Stimulated activated CD8-positive, alpha-beta memory T cell treated with anti-CD3 and anti-CD28 coated beads, Interleukin-7, amount 100 ng/mL, for 48 hours (primary cell): ENCODE measurements at regions not wholly inside any gene's neighbourhood (a gene's known extent, or its start where the extent isn't known, plus 50 kb on each side); places are given as distances from the start of the nearest gene placed in this dataset.

Source experiments
- DNase-seq, 2 donors: peaks; one replicate each; pipeline ENCODE4 v3.0.0-alpha.2; 2020; ENCODE audit warnings: low read depth in 1 of 2; ENCODE audit errors: extremely low read depth in 1 of 2

- no peak for DNase-seq
Measured at GRCh38 chr5:56692359-56693219, 122.8 kb upstream of the MAP3K1 start.

GRCh38 chr5:56688402-56688801 is 126.9 kb upstream of the MAP3K1 start:
- no peak for DNase-seq

- no peak for DNase-seq
Measured at GRCh38 chr5:56686337-56687195, 128.8 kb upstream of the MAP3K1 start.

GRCh38 chr5:56685503-56686217 is 129.7 kb upstream of the MAP3K1 start:
- no peak for DNase-seq

- no peak for DNase-seq
Measured at GRCh38 chr5:56684159-56684558, 131.2 kb upstream of the MAP3K1 start.

- DNase-seq = no peak
Measured at GRCh38 chr5:56683733-56684132, 131.6 kb upstream of the MAP3K1 start.

DNA sequence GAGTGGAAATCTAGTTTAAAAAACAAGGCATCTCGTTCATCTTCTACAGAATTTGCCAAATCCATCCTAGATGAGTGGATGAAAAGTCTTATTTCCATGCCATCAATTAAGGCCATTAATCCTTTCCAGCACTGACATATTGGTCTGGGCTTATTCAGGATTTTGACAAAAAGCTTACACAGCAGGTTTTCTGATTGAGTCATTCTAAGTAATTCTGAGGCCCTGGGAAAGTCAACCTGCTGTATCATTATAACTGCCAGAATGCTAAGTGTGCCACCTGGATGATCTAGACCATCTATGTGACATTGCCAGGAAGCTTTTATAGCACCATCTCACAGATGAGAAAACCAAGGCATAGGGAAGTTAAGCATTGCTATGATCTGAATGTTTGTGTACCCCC is 132.1 kb upstream of the MAP3K1 start:
- DNase-seq = no peak

DNA sequence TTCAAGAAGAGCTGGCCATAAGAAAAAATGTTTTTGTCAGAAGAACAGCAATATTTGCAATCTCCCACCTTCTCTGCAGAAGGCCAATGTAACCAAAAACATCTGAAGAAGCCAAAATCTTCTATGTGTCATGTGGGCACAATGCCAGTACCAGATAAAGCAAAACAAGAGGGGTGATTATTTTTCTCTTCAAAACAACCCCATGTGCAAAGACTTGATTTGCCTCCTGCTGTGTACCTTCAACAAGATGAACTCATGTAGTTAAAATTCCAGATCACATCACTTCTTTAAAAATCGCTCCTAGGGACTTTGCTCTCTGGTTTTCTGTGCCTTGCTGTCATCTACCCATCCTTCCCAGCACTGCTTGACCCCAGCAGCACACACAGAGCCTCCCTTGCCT is 134.0 kb upstream of the MAP3K1 start:
- DNase-seq = no peak

GRCh38 chr5:56680731-56681130 is 134.6 kb upstream of the MAP3K1 start:
- DNase-seq = no peak

DNA sequence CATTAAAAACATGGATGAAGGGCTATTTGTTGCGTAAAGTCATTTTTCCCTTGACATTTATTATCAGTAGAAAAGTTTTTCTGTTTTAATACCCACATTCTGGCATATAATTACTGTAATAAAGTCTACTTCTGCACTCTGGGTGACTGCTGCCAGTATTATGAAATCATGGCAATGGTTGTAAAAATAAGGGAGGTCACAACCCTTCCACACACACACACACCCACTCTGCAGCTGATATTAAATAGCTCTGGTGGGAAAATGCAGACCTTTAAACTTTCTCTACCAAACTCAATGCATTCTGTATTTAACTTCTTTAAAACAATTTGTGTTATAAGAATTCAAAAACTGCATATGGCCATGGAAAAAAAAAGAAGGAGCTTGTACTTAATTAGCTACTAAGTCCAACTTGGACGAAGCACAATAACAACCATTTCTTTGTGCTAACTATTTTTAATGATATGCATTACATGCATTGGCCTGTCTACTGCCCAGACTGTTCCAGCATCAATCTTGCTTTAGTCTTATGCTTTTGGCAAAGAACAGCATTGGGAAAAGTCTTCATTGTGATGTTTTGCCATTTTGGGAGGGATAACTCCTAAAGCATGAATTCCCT is 137.6 kb upstream of the MAP3K1 start:
- DNase-seq = no peak

DNA sequence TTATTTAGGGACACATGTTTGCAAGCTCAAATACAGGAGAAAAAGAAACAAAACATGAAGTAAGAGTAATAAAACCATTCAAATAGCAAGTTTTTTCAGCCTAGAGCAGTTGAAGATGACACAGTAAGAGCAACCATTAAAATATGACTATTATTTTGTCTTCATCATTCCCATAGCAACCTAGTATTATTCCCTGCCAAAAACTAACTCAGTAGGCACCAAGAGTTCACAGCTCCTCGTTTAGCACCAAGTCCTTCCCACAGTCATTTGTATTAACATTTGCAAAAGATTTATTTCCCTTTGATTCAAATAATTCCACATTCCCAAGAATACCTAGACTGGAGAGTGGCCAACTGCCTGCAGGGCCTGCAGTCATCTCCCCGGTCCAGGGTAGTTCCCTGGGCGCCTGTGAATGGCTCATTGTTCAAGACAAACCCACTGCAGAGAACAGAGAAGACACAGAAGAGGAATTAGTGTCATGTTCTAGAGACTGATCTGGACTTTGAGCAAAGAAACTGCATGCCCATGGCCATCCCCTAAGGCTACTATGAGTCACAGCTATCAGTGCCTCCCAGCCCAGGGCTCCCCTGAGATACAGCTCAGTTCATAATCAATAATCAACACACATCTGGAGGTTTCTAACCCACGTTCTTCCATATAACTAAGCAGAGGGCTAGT is 139.1 kb upstream of the MAP3K1 start:
- no peak for DNase-seq

DNA sequence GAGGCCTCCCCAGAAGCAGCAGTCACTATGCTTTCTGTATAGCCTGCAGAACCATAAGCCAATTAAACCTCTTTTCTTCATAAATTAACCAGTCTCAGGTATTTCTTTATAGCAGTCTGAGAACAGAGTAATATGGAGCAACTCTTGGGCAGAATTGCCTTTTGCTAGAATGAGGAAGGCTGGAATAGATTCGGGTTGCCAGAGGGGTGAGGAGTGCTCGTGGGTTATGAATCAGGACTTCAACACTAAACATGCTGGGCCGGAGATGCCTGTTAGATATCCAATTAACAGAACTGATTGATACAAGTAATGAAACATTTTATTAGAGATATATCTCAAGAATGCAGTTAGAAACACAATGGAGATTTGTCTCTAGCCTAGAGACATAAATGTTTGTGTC is 140.9 kb upstream of the MAP3K1 start:
- no peak for DNase-seq

GRCh38 chr5:56673171-56673570 is 142.2 kb upstream of the MAP3K1 start:
- DNase-seq = no peak

DNA sequence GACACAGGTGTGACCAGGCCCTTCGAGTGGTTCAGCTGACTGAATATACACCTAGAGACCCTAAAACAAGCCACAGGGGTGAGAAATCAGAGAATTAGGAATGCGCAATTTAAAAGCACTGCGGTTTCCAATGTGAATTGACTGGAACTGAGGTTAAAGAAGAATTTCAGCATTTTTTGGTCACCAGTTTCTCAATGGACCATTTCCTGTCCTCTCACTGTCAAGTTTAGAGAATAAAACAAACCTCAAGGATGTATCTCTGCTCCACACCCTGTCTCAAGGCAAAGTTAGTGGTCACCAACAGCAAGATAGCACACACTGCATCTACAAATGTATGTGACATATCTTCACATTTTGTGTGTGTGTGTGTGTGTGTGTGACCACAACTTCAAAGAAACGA is 143.8 kb upstream of the MAP3K1 start:
- no peak for DNase-seq

DNA sequence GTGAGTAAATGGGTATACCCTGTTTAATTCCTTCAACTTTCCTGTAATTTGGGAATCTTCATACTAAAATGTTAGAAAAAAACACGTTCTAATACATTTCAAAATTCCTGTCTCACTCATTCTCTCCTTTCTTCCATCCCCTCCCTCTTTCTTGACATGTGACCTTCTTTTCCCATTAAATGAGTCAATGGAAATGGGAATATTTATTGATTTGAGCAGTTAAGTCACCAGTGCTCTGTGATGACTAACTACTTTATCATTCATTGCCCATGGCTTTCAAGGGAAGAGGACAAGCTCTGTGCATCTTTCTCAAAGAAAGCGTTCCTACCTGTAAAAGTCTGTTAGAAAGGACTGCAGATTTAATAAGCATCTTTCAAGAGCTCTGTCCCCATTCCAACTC is 144.4 kb upstream of the MAP3K1 start:
- no peak for DNase-seq

- peak; percentile 14 to 40 for DNase-seq
Measured at GRCh38 chr5:56669534-56670483, 145.5 kb upstream of the MAP3K1 start.

DNA sequence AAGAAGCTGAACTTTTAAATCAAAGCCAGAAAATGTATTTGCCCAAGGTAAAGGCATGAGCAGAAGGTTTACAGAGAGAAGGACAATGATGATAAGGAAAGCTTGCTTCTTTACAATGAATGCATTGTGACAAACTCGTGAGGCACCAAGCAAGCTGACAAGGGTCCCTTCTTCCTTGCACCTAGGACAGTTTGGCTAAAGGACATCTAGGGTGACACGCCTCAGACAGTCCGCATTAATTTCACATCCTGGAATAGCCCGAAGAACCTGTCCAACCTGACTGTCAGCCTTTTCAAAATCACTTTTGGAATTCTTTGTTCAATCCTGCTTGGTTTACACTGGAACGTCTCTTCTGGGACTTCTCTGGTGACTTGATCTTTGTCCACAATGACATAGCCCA is 146.4 kb upstream of the MAP3K1 start:
- no peak for DNase-seq

GRCh38 chr5:56667692-56668091 is 147.7 kb upstream of the MAP3K1 start:
- no peak for DNase-seq

DNA sequence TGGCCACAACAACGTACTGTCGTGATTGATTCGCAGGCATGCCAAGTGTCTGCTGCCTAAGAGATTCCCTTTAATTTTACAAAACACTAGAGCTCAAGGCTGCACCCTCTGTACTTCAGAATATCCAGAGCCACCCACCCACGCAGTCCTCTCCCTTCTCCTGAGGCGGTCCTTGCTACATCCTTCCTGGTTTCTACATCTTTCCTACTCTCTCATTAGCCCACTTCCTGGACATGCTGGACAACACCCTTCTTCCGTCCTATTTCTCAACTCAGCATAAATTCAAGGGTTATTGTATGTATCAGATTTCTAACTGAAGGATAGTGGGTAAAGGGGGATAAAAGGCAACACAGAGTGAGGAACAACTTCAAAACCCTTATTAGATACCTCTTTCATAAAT is 148.4 kb upstream of the MAP3K1 start:
- DNase-seq = no peak
